ENCODE measurements at regions not wholly inside any gene's neighbourhood (a gene's known extent, or its start where the extent isn't known, plus 50 kb on each side); places are given as distances from the start of the nearest gene placed in this dataset.

DNA sequence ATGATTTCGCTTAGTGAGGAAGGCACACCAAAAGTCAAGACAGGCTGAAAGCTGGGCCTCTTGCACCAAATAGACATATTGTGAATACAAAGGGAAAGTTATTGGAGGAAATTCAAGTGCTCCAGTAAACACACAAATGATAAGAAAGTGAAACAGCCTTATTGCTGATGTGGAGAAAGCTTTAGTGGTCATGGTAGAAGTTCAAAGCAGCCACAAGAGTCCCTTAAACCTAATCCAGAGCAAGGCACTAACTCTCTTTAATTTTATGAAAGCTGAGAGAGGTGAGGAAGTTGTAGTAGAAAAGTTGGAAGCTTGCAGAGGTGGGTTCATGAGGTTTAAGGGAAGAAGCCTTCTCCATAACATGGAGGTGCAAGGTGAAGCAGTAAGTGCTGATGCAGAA, 988.3 kb downstream of the VRK1 start:
- TF ChIP-seq, protein P1, sequence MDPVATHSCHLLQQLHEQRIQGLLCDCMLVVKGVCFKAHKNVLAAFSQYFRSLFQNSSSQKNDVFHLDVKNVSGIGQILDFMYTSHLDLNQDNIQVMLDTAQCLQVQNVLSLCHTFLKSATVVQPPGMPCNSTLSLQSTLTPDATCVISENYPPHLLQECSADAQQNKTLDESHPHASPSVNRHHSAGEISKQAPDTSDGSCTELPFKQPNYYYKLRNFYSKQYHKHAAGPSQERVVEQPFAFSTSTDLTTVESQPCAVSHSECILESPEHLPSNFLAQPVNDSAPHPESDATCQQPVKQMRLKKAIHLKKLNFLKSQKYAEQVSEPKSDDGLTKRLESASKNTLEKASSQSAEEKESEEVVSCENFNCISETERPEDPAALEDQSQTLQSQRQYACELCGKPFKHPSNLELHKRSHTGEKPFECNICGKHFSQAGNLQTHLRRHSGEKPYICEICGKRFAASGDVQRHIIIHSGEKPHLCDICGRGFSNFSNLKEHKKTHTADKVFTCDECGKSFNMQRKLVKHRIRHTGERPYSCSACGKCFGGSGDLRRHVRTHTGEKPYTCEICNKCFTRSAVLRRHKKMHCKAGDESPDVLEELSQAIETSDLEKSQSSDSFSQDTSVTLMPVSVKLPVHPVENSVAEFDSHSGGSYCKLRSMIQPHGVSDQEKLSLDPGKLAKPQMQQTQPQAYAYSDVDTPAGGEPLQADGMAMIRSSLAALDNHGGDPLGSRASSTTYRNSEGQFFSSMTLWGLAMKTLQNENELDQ (tag by site-specific recombination; IDR thresholded peaks at IDR 0.05; ENCODE audit: low read depth): no peak
- TF ChIP-seq, protein P2, sequence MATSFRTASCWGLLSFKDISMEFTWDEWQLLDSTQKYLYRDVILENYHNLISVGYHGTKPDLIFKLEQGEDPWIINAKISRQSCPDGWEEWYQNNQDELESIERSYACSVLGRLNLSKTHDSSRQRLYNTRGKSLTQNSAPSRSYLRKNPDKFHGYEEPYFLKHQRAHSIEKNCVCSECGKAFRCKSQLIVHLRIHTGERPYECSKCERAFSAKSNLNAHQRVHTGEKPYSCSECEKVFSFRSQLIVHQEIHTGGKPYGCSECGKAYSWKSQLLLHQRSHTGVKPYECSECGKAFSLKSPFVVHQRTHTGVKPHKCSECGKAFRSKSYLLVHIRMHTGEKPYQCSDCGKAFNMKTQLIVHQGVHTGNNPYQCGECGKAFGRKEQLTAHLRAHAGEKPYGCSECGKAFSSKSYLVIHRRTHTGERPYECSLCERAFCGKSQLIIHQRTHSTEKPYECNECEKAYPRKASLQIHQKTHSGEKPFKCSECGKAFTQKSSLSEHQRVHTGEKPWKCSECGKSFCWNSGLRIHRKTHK (tag by site-specific recombination; IDR thresholded peaks at IDR 0.05): no peak
- no peak for TF ChIP-seq ZNF530 (tag by site-specific recombination; IDR thresholded peaks at IDR 0.05; ENCODE audit: low read depth)
- no peak for TF ChIP-seq ZNF133 (tag by site-specific recombination; IDR thresholded peaks at IDR 0.05)
- TF ChIP-seq ZNF529 (tag by site-specific recombination; IDR thresholded peaks at IDR 0.05; ENCODE audit: insufficient replicate concordance): no peak
- TF ChIP-seq, protein P3, sequence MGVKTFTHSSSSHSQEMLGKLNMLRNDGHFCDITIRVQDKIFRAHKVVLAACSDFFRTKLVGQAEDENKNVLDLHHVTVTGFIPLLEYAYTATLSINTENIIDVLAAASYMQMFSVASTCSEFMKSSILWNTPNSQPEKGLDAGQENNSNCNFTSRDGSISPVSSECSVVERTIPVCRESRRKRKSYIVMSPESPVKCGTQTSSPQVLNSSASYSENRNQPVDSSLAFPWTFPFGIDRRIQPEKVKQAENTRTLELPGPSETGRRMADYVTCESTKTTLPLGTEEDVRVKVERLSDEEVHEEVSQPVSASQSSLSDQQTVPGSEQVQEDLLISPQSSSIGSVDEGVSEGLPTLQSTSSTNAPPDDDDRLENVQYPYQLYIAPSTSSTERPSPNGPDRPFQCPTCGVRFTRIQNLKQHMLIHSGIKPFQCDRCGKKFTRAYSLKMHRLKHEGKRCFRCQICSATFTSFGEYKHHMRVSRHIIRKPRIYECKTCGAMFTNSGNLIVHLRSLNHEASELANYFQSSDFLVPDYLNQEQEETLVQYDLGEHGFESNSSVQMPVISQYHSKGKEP (tag by site-specific recombination; IDR thresholded peaks at IDR 0.05): no peak
- TF ChIP-seq, protein P4, sequence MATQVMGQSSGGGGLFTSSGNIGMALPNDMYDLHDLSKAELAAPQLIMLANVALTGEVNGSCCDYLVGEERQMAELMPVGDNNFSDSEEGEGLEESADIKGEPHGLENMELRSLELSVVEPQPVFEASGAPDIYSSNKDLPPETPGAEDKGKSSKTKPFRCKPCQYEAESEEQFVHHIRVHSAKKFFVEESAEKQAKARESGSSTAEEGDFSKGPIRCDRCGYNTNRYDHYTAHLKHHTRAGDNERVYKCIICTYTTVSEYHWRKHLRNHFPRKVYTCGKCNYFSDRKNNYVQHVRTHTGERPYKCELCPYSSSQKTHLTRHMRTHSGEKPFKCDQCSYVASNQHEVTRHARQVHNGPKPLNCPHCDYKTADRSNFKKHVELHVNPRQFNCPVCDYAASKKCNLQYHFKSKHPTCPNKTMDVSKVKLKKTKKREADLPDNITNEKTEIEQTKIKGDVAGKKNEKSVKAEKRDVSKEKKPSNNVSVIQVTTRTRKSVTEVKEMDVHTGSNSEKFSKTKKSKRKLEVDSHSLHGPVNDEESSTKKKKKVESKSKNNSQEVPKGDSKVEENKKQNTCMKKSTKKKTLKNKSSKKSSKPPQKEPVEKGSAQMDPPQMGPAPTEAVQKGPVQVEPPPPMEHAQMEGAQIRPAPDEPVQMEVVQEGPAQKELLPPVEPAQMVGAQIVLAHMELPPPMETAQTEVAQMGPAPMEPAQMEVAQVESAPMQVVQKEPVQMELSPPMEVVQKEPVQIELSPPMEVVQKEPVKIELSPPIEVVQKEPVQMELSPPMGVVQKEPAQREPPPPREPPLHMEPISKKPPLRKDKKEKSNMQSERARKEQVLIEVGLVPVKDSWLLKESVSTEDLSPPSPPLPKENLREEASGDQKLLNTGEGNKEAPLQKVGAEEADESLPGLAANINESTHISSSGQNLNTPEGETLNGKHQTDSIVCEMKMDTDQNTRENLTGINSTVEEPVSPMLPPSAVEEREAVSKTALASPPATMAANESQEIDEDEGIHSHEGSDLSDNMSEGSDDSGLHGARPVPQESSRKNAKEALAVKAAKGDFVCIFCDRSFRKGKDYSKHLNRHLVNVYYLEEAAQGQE (tag by site-specific recombination; IDR thresholded peaks at IDR 0.05): no peak
- TF ChIP-seq ZNF10 (tag by site-specific recombination; IDR thresholded peaks at IDR 0.05): no peak
- TF ChIP-seq ZNF626 (tag by site-specific recombination; IDR thresholded peaks at IDR 0.05): no peak
- TF ChIP-seq ZNF354C (tag by site-specific recombination; IDR thresholded peaks at IDR 0.05; ENCODE audit: borderline replicate concordance, low read depth): no peak
- TF ChIP-seq, protein P5, sequence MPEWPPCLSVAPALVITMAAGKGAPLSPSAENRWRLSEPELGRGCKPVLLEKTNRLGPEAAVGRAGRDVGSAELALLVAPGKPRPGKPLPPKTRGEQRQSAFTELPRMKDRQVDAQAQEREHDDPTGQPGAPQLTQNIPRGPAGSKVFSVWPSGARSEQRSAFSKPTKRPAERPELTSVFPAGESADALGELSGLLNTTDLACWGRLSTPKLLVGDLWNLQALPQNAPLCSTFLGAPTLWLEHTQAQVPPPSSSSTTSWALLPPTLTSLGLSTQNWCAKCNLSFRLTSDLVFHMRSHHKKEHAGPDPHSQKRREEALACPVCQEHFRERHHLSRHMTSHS (tag by site-specific recombination; IDR thresholded peaks at IDR 0.05): no peak
- CTCF ChIA-PET: no interaction called here
- H3K27ac ChIP-seq (ENCODE audit: extremely low read depth, low read depth, low read length): no peak overlapping the region
- POLR2A ChIA-PET: interaction anchor here (0.6 kb wide), 1 partner anchor 276 kb away, joined by 3 read pairs; no protein-coding TSS in a partner anchor
- H3K36me3 ChIP-seq (ENCODE audit: control insufficient read depth in 2 of 2, insufficient read depth in 1 of 2, low read length in 2 of 2): no peaks in the 10 kb centered on the region
- no peaks in the 10 kb centered on the region for H3K9me3 ChIP-seq (ENCODE audit: control insufficient read depth, insufficient read depth, low read depth, low read length)
- H3K4me3 ChIP-seq (ENCODE audit: low read depth, low read length): no peak overlapping the region
- no peaks in the 10 kb centered on the region for H3K4me1 ChIP-seq (ENCODE audit: control insufficient read depth, insufficient read depth, low read length)

DNA sequence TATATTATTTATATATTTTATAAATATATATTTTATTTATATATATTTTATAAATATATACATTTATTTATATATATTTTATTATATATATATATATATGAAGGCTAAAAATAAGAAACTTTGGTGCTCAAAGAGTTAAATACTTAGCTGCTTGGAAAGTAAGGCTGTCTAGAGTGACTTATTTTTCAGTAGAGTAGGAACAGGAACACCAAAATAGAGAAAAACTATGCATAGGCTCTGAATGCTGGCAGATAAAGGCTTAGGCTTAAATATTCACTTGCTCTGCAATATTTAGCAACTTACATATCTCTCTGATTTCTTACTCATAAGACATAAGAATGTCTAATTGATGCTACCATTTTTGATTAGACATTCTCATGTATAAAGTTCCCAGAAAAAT, 991.2 kb downstream of the VRK1 start:
- Histone ChIP-seq H3K4me1 (ENCODE audit: control insufficient read depth, insufficient read depth, low read length) (no peaks in the 10 kb centered on the region), H3K4me3 (ENCODE audit: low read depth, low read length) (no peak overlapping the region), H3K9me3 (ENCODE audit: control insufficient read depth, insufficient read depth, low read depth, low read length) (no peaks in the 10 kb centered on the region), H3K27ac (ENCODE audit: extremely low read depth, low read depth, low read length) (no peak overlapping the region), H3K36me3 (ENCODE audit: control insufficient read depth in 2 of 2, insufficient read depth in 1 of 2, low read length in 2 of 2) (no peaks in the 10 kb centered on the region)
- CTCF ChIA-PET: no interaction called here
- POLR2A ChIA-PET: no interaction called here
- no peak for TF ChIP-seq ZNF626 (tag by site-specific recombination; IDR thresholded peaks at IDR 0.05)
- TF ChIP-seq, protein P6, sequence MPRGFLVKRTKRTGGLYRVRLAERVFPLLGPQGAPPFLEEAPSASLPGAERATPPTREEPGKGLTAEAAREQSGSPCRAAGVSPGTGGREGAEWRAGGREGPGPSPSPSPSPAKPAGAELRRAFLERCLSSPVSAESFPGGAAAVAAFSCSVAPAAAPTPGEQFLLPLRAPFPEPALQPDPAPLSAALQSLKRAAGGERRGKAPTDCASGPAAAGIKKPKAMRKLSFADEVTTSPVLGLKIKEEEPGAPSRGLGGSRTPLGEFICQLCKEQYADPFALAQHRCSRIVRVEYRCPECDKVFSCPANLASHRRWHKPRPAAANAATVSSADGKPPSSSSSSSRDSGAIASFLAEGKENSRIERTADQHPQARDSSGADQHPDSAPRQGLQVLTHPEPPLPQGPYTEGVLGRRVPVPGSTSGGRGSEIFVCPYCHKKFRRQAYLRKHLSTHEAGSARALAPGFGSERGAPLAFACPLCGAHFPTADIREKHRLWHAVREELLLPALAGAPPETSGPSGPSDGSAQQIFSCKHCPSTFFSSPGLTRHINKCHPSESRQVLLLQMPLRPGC (tag by site-specific recombination; IDR thresholded peaks at IDR 0.05): no peak
- no peak for TF ChIP-seq ZNF560 (tag by site-specific recombination; IDR thresholded peaks at IDR 0.05; ENCODE audit: borderline replicate concordance)
- TF ChIP-seq, protein P3 (tag by site-specific recombination; IDR thresholded peaks at IDR 0.05): no peak
- no peak for TF ChIP-seq EGR2 (tag by site-specific recombination; IDR thresholded peaks at IDR 0.05; ENCODE audit: low read depth)
- TF ChIP-seq IKZF3 (tag by site-specific recombination; IDR thresholded peaks at IDR 0.05): no peak
- no peak for TF ChIP-seq ZNF155 (tag by site-specific recombination; IDR thresholded peaks at IDR 0.05)
- TF ChIP-seq ZNF121 (tag by site-specific recombination; IDR thresholded peaks at IDR 0.05): no peak
- no peak for TF ChIP-seq BCL11A (tag by site-specific recombination; IDR thresholded peaks at IDR 0.05; ENCODE audit: low read depth)
- TF ChIP-seq ZNF707 (tag by site-specific recombination; IDR thresholded peaks at IDR 0.05): no peak
- no peak for TF ChIP-seq SCRT1 (tag by site-specific recombination; IDR thresholded peaks at IDR 0.05; ENCODE audit: borderline replicate concordance)
